Keratinocyte (primary cell): ENCODE measurements at regions not wholly inside any gene's neighbourhood (a gene's known extent, or its start where the extent isn't known, plus 50 kb on each side); places are given as distances from the start of the nearest gene placed in this dataset.

Experiments used
- DNase-seq: peaks from one replicate; pipeline ENCODE4 v3.0.0-alpha.2; 2011; ENCODE audit warnings: low read depth, missing footprints, low spot score
- FAIRE-seq: peaks from 2 replicates; lab custom pipeline; 2011; peaks lifted over from hg19 to GRCh38; lab: Jason Lieb, UNC
- H2AFZ ChIP-seq: 2 replicates; pipeline ENCODE4 v1.6.0; 2012; ENCODE audit warnings: low read length, control low read depth, inconsistent platforms; ENCODE audit not compliant: control insufficient read depth
- H3K27ac ChIP-seq: 2 replicates; pipeline ENCODE4 v1.5.1; 2011; ENCODE audit warnings: low read length; ENCODE audit not compliant: control insufficient read depth, insufficient read depth
- H3K27me3 ChIP-seq: 3 replicates; pipeline ENCODE4 v1.6.0; 2011; ENCODE audit warnings: low read length; ENCODE audit not compliant: control insufficient read depth, insufficient read depth; ENCODE audit errors: extremely low read depth
- H3K36me3 ChIP-seq, 2 experiments: 2 replicates in 1 of 2; 3 replicates in 1 of 2; pipeline ENCODE4 v1.5.1; 2011; ENCODE audit warnings: low read length in 2 of 2, mild to moderate bottlenecking in 1 of 2; ENCODE audit not compliant: control insufficient read depth in 2 of 2, insufficient read depth in 2 of 2; ENCODE audit errors: extremely low read depth in 1 of 2
- H3K4me1 ChIP-seq: 3 replicates; pipeline ENCODE4 v1.5.1; 2011; ENCODE audit warnings: low read length; ENCODE audit not compliant: control insufficient read depth, insufficient read depth; ENCODE audit errors: extremely low read depth
- H3K4me2 ChIP-seq: 3 replicates; pipeline ENCODE4 v1.6.0; 2011; ENCODE audit warnings: low read depth, low read length; ENCODE audit not compliant: control insufficient read depth, insufficient read depth; ENCODE audit errors: extremely low read depth
- H3K4me3 ChIP-seq, 3 experiments: fragments of 200-600 bp in 1 of 3; sonication (generic) in 1 of 3; 2 replicates in 2 of 3; 3 replicates in 1 of 3; pipeline ENCODE4 v1.5.1; 2011 to 2016; ENCODE audit warnings: low read length in 3 of 3, mild to moderate bottlenecking in 3 of 3, control low read depth in 2 of 3, inconsistent platforms in 1 of 3, low read depth in 1 of 3, mixed read lengths in 1 of 3, mixed run types in 1 of 3, moderate library complexity in 1 of 3; ENCODE audit not compliant: control insufficient read depth in 2 of 3, insufficient read depth in 2 of 3; ENCODE audit errors: extremely low read depth in 1 of 3
- H3K79me2 ChIP-seq: 2 replicates; pipeline ENCODE4 v1.6.0; 2012; ENCODE audit warnings: low read length; ENCODE audit not compliant: control insufficient read depth, insufficient read depth
- H3K9ac ChIP-seq: 3 replicates; pipeline ENCODE4 v1.6.0; 2011; ENCODE audit warnings: low read length; ENCODE audit not compliant: control insufficient read depth, insufficient read depth; ENCODE audit errors: extremely low read depth
- H3K9me1 ChIP-seq: 3 replicates; pipeline ENCODE4 v1.6.0; 2011; ENCODE audit warnings: low read length; ENCODE audit not compliant: control insufficient read depth, insufficient read depth; ENCODE audit errors: extremely low read depth
- H3K9me3 ChIP-seq: 2 replicates; pipeline ENCODE4 v1.5.1; 2012; ENCODE audit warnings: low read depth, low read length; ENCODE audit not compliant: control insufficient read depth
- H4K20me1 ChIP-seq: 3 replicates; pipeline ENCODE4 v1.6.0; 2011; ENCODE audit warnings: low read length; ENCODE audit not compliant: control insufficient read depth, insufficient read depth; ENCODE audit errors: extremely low read depth
- EZH2 ChIP-seq: IDR thresholded peaks from one replicate; pipeline ENCODE4 v1.6.1; 2012; ENCODE audit warnings: inconsistent platforms, mild to moderate bottlenecking, low read length, moderate library complexity
- dilution Hi-C: fragments of 300-500 bp; cut with MboI; formaldehyde crosslinking; loops from one replicate; pipeline ENCODE4 v1.7.0; 2020; ENCODE audit warnings: low sequenced_read_pairs; ENCODE audit not compliant: extremely low pct_ligation_motif_present
- TF ChIP-seq, protein P1 (sequence below), 3 experiments: IDR thresholded peaks in 1 of 3; conservative IDR thresholded peaks in 1 of 3; optimal IDR thresholded peaks in 1 of 3; 2 replicates in 2 of 3; 3 replicates in 1 of 3; pipeline versions ENCODE3 to v1.5.1; 2011; ENCODE audit warnings: low read length in 3 of 3, mild to moderate bottlenecking in 3 of 3, moderate library complexity in 2 of 3, control low read depth in 1 of 3, inconsistent platforms in 1 of 3; ENCODE audit not compliant: insufficient read depth in 2 of 3; ENCODE audit errors: extremely low read depth in 1 of 3

DNA sequence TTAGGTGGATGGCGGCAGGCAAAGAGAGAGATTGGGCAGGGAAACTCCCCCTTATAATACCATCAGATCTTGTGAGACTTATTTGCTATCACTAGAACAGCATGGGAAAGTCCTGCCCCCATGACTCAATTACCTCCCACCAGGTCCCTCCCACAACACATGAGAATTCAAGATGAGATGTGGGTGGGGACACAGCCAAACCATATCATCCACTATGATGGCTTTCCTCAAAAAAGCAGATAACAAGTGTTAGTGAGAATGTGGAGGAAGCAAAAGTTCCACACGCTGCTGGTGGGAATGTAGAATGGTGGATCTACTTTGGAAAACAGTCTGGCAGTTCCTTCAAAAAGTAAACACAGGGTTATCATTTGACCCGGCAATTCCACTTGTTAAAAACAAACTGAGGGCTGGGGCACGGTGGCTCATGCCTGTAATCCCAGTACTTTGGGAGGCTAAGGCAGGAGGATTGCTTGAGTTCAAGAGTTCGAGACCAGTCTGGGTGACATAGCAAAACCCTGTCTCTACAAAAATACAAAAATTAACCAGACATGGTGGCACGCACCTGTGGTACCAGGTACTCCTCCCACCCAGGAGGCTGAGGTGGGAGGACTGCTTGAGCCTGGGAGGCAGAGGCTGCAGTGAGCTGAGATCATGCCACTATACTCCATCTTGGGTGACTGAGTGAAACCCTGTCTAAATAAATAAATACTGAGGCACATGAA is 161.4 kb upstream of the EEPD1 start:
- Histone ChIP-seq H3K4me2 (no peak overlapping the region), H3K79me2 (no peaks in the 10 kb centered on the region), H3K9me3 (no peaks in the 10 kb centered on the region), H3K36me3 (no peaks in the 10 kb centered on the region), H4K20me1 (no peaks in the 10 kb centered on the region), H3K27me3 (no peaks in the 10 kb centered on the region), H3K4me1 (peaks cover 16% of the 10 kb centered on the region), H3K9ac (no peak overlapping the region), H3K9me1 (no peaks in the 10 kb centered on the region), H3K27ac (peak overlapping the region; percentile 54), H2AFZ (no peak overlapping the region), H3K4me3 (no peak overlapping the region)
- no peak for TF ChIP-seq EZH2
- TF ChIP-seq, protein P1, sequence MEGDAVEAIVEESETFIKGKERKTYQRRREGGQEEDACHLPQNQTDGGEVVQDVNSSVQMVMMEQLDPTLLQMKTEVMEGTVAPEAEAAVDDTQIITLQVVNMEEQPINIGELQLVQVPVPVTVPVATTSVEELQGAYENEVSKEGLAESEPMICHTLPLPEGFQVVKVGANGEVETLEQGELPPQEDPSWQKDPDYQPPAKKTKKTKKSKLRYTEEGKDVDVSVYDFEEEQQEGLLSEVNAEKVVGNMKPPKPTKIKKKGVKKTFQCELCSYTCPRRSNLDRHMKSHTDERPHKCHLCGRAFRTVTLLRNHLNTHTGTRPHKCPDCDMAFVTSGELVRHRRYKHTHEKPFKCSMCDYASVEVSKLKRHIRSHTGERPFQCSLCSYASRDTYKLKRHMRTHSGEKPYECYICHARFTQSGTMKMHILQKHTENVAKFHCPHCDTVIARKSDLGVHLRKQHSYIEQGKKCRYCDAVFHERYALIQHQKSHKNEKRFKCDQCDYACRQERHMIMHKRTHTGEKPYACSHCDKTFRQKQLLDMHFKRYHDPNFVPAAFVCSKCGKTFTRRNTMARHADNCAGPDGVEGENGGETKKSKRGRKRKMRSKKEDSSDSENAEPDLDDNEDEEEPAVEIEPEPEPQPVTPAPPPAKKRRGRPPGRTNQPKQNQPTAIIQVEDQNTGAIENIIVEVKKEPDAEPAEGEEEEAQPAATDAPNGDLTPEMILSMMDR (optimal IDR thresholded peaks at IDR 0.05 in 1 of 3, IDR thresholded peaks at IDR 0.05 in 1 of 3, conservative IDR thresholded peaks at IDR 0.05 in 1 of 3; ENCODE audit: extremely low read depth in 1 of 3, insufficient read depth in 2 of 3, low read length in 3 of 3), result no peak
- dilution Hi-C loops, result loop anchor here (25.0 kb wide), 1 partner anchor 321 kb away; no protein-coding TSS in a partner anchor
- DNase-seq (no peak), FAIRE-seq (no peak)

DNA sequence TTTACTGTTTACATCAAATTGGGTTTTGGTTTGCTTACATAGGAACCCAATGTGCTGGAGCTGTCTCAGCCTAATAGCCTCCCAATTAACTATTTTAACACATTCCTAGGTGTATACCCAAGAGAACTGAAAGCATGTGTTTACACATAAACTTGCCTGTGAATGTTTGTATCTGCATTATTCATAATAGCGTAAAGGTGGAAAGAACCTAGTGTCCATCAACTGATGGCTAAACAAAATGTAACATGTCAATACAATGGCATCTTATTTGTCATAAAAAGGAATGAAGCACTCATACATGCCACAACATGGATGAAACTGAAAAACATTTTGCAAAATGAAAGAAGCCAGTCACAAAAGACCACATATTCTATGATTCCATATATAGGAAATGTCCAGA is 160.6 kb upstream of the EEPD1 start:
- Histone ChIP-seq H3K9ac (no peak overlapping the region), H3K27ac (peak overlapping the region; percentile 54), H3K4me2 (no peak overlapping the region)

More for the DNA sequence above, 160.6 kb upstream of the EEPD1 start:
- no peaks in the 10 kb centered on the region for H4K20me1 ChIP-seq
- no peaks in the 10 kb centered on the region for H3K9me1 ChIP-seq
- TF ChIP-seq, protein P1 (optimal IDR thresholded peaks at IDR 0.05 in 1 of 3, IDR thresholded peaks at IDR 0.05 in 1 of 3, conservative IDR thresholded peaks at IDR 0.05 in 1 of 3; ENCODE audit: extremely low read depth in 1 of 3, insufficient read depth in 2 of 3, low read length in 3 of 3), result no peak
- no peak for TF ChIP-seq EZH2
- no peaks in the 10 kb centered on the region for H3K36me3 ChIP-seq
- H3K79me2 ChIP-seq, result no peaks in the 10 kb centered on the region
- peak overlapping the region; percentile 20 for H2AFZ ChIP-seq
- H3K4me3 ChIP-seq, result no peak overlapping the region
- H3K27me3 ChIP-seq, result no peaks in the 10 kb centered on the region
- FAIRE-seq (peak; percentile 26), DNase-seq (peak; percentile 65)
- H3K4me1 ChIP-seq, result peaks cover 16% of the 10 kb centered on the region
- dilution Hi-C loops, result loop anchor here (25.0 kb wide), 1 partner anchor 320 kb away; no protein-coding TSS in a partner anchor
- no peaks in the 10 kb centered on the region for H3K9me3 ChIP-seq
